ENCODE measurements at regions not wholly inside any gene's neighbourhood (a gene's known extent, or its start where the extent isn't known, plus 50 kb on each side); places are given as distances from the start of the nearest gene placed in this dataset.
A peak's percentile ranks its signal among the peaks of the same experiment; 100 is the strongest.
"Not testable (repeated sequence)": the region's sequence is repeated elsewhere in the genome, so short reads cannot be mapped to it uniquely, and the experiment has no call there.

DNA sequence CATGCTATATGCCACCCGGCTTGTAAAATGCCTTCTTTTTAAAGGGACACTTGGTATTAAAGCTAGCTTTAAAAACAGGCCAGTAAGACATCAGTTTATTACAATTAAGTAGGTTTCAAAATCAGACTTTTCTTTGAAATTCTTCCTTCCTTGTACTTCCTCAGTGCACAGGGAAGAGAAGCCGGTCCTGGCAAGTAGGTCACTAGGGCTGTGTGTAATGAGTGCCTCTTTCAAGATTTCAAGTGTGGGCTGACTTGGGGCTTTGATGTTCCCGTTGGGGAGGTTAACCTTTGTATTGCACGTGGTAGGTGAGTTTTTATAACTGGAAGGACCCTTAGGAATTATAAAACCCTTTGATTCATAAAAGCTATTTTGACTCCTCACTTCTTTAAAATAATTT is 566.4 kb upstream of the ID2 start:
- DNase-seq: no peak

DNA sequence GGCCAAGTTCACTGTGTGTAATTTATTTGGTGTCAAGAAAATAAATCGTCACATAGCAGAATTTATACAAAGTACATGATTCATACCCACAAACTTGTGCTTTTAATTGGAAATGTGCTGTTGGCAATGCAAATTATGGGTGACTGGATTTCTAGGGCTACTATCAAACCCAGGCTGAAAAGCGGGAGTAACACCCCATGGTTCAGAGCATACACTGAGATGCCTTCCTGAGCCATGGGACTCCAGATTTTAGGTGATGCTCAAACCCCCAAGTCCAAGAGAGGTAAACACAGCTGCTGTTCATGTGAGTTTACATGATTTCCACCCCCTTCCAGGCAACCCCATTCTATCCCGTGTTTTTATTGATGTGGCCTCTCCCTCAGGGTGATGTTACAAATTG is 565.9 kb upstream of the ID2 start:
- peak; percentile 65 for DNase-seq

DNA sequence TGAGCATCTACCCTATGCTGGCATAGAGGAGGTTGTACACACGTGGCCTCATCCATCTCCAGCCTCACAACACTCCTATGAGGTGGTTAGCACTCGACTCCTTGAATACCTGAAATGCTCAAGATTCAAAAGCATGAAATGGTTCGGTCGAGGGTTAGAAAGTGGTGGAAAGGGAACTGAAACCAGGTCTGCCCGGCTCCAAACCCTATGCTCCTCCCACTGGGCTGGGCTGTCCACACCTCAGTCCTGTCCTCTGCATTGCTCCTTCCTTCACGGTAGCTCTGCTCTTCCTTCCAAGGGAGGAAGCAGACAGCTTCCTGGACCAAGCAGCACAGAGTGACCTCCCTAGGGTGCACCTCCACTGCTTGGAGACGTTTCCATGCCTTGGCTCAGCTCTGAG is 565.2 kb upstream of the ID2 start:
- DNase-seq: no peak

DNA sequence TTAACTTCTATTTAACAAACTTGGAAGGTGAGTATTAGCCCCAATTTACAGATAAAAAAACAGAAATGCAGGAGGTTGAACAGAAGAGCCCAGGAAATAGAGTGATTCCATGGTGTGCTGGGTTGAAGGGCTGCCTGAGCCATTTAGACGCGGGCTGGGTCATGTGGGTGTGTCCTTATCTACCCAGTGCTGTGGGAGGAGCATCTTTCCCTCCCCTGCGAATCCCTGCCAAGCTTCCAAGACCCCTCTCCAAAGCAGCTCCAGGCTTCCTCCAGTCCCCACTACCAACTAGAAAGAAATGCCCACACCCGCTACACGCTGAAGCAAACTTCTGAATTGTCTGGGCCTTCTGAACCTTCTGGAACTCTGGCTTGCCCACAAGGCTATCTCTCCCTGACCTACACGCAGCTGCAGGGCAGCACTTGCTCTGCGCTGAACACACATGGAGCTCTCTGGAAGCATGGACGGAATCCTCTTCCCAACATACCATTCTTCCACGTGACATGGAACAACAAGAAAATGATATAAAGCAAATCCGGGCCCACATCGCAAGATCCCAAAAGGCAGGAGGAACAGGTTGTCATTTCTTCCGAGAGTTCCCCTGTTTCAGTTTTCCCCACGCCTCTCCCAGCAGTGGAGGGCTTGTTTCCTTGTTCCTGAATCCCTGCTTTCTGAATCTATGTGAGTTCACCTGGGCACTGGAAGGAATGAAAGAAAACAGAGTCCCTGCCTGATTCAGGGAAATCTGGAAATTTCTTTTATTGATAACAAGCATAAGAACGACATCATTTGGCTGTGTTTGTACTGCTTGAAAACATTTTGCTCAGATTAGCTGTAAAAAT is 562.7 kb upstream of the ID2 start:
- DNase-seq: no peak

DNA sequence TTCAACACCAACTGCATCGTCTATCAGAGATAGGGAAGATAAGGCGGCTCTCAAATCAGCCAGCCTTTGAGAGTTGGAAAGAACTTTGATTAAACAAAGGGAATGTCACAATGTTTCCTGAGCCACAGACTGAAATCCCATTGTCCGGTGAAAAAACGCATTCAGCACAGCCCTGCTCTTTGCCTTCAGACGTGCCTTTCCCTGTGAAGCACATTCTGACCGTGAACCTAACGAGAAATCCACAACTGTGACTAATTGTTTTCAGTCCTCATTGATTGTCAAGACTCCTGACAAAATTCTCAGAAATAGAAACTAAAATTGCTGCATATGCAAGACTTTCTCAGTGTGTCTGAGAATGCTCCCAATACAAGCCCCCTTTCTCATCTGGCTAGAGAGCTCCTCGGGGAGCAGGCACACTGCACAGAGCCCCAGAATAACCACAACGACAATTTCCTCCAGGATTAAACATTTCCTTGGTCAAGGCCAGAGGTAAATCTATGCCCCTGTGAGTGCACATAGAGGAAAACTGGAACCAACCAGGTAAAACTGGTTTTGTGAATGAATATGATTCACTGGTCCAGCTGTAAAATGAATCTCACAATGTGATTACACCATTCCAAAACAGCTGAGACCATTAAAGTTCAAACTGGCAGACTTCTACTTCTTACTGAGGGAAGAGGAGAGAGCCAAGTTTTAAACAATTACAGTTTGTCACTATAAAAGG is 561.9 kb upstream of the ID2 start:
- no peak for DNase-seq

DNA sequence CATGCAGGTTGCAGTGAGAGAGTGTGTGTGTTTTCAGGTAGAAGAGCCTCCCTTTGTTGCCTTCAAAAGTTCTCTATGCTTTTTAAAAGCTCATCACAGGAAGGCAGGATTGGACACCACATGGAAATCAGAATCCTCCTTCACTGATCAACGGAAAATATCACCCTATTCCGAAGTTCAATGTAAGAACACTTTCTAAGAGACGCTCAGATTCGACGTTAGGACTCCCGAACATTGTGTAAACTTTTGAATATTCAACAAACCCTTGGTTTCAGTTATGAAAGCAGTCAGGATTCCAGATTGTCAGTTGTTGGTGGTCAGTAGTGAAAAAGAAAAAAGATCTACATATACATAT is 561.4 kb upstream of the ID2 start:
- DNase-seq: no peak

DNA sequence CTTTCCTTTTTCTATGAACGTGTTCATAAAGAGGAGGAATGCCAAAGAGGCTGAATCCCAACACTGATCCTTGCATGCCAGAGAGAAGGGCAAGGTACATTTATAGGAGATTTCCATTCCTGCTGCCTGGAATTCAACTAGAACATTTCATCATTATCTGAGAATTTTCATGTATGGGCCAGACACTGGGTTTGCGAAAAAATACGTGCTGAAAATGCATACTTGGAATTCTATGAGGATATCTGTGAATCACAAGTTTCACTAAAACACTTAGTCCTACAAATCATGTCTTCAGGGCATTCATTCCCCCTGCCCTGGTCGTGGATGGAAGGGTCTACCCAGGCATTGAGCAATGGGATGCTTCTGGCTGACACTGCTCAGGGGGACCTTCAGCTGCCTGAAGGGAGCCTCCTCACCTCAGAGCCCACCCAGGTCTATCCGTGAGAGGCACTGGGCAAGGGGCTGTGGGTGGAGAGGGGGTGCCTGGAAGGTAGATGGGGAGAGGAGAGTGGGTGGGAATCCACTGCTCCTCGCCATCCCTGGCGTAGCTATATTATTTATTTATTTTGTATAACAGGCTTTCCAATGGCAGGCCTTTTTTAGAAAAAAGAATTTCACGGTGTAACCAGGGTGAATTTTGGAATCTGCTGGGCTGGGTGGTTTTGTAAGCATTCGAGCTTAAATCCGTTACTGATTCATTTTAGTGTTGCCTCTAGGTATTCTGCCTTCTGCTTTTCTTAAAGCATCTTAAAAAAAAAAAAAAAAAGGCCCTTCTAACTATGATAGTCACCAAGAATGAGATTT is 560.6 kb upstream of the ID2 start:
- DNase-seq: no peak

DNA sequence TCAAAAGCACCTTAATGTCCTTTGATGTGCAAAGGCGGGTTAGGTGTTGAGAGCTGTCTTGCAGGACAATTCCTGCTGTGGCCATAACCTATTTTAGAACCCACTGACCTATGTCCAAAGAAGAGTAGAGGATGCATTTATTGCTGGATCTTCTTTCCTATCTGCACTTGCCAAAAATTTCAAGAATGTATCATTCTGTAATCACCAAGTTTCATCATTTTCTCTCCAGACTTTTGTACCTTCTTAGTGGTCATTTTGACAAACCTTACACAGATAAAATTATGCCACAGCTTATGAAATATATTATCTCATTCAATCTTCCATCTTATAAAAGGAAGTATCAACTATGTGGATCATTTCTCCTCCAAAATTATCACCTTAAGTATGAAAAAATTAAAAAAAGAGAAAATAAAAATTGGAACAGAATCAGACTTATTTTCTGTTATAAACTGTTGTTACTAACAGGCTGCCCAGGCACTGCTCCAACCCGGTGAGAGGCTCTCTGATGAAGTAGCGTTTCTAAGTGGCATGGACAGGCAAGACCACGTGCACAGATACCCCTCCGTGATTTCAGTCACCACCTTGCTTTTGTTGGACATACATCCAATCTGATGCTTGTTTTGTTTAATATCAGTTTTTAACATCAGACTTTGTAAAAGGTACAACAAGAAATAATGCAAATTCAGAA is 559.9 kb upstream of the ID2 start:
- no peak for DNase-seq

DNA sequence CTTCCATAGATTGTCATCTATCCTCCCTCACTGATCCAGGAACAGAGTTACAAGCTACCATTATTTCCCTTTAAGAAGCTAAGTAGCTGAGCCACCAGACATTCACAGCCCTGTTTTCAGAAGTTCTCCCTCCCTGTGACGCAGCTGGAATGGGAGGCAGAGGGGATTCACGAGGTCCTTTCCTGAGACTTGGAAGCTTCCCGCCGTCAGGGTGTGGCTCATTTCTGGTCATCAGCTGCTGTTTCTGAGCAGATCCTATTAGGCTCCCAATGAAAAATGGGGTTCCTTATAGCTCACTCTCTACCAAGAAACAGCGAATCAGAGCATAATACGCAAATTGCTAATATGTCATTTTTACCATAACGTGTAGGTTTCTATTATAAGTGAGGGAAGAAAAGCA is 559.3 kb upstream of the ID2 start:
- no peak for DNase-seq

DNA sequence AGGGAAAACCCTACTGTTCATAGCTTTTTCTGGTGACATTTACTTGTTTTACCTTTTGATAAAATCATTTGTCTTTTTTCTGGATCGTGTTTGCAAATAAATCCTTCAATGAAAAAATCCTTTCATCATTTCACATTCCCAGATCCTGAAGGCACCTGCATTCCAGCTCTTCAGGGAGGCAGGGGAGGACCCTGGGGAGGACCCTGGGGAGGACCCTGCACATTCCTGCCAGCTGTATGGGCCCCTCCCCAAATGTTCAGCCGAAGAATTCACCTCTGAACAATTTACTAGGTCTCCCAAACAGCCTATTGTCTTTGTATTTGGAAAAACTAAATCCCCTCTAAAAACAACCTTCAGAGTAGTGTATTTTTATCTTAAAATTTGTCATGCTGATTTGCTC is 558.4 kb upstream of the ID2 start:
- no peak for DNase-seq

DNA sequence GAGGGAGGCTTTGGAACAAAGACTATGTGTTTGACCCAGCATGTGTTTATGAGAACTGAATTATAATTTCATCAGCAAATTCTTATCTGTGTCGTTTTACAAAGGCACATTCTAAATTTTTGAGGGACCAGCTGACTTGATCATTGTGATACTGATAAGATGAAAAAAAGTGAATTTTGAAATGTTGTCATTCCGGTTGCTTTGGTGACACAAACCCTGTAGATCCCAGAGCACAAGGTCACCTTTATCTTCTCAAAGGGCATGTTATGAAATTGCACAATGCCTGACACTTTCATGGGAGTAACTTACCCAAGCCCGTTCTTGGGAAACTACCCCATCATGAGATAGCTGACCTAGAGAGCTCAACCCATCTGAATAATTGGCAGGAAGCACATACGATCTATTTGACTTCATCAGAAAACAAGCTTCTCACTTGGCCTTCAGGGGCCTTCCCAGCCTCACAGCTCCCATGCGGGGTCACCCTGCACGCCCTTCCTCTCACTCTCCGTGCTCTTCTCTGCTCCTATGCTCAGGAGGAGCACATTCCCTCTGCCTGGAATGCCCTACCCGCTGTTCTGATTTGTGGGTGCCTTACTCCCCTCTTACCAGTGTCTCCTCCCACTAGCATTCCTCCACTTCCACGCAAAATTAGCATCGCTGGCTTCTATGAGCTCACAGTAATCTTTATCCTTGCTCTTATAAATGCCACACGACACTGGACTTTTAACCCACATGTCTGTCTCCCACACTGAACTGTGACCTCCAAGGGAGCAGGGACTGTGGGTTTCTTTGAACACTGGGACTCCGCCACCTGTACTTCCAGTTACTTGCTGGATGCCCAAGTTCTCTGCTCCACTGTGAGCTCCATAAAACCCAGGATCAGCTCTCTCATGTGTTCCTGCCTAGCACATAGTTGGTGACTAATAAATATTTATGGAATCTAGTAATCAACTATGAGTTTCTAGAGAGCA is 555.8 kb upstream of the ID2 start:
- no peak for DNase-seq

DNA sequence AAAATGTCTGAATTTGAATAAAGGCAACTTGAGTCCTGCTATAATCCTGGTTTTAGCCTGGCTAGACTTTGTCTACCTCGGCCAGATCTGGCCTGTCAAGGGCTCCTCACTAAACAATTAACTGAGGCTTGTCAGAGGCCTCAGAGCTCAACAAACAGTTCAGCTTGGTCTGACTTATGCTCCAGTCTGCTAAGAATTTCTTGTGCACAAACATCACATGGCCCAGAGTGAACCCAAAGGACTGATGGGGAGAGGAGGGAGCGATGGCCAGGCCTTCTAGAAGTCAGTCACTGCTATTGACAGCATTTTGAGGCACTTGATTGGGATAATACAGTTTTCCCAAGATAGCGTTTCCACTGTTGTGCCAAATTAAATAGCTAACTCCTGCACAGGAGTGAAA is 555.1 kb upstream of the ID2 start:
- DNase-seq: no peak

DNA sequence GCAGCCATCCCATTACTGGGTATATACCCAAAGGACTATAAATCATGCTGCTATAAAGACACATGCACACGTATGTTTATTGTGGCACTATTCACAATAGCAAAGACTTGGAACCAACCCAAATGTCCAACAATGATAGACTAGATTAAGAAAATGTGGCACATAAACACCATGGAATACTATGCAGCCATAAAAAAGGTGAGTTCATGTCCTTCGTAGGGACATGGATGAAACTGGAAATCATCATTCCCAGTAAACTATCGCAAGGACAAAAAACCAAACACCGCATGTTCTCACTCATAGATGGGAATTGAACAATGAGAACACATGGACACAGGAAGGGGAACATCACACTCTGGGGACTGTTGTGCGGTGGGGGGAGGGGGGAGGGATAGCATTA is 550.4 kb upstream of the ID2 start:
- DNase-seq: not testable (repeated sequence)

DNA sequence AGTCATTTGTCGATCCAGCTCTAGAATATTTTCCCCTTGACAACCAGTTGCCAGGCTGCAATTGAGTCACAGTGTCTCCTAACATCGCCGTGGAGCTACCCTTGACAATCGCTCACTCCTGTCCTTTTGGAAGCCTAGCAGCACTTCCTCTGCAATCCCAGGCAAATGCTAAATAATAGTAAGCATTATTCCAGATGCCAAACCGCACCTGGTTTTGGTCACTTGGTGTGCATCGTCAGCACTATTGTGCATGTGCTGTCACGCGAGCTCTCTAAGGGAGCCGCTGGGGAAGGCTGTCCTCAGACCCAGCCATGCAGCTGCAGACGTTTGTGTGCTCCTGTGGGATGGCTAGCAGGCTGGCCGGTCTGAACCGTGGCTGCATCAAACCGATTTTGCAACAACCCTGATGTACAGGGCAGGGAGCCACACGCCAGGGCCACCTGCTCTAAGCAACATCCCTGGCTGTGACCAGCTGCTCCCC is 549.5 kb upstream of the ID2 start:
- peak; percentile 69 for DNase-seq

DNA sequence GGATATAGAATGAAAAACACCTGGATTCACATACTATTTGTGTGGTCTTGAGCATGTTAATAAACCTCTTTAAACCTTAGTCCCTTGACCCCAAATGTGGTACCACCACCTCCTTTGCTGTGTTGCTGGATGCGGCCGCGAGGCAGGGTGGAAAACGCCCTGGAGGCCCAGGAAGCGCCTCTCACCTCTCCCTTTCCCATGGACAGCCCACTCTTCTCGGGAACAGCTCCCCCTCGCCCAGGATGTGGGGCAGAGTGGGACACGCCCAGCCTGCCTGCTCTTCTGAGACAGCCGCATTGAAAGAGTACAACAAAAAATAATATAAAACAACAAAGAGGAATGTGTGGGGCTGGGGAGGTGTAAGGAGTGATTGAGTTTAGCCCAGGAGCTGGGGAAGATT is 549.0 kb upstream of the ID2 start:
- no peak for DNase-seq

DNA sequence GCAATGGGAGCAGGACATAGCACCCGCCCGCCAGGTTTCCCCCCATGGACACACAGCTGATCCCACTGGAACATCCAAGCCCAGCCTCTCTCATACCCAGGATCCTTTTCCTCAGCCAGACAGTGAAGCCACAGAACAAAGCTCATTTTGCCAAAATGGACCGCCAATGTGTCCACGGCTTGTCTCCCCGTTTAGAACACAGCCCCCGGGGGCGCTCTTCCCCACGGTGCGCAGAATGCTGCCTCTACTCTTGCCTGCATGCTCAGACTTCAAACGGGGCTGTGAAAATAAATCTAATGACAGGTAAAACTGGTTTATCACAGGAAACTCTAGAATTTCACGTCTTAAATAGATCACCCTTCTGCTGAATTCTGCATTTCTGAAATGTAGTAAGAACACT is 548.5 kb upstream of the ID2 start:
- no peak for DNase-seq

DNA sequence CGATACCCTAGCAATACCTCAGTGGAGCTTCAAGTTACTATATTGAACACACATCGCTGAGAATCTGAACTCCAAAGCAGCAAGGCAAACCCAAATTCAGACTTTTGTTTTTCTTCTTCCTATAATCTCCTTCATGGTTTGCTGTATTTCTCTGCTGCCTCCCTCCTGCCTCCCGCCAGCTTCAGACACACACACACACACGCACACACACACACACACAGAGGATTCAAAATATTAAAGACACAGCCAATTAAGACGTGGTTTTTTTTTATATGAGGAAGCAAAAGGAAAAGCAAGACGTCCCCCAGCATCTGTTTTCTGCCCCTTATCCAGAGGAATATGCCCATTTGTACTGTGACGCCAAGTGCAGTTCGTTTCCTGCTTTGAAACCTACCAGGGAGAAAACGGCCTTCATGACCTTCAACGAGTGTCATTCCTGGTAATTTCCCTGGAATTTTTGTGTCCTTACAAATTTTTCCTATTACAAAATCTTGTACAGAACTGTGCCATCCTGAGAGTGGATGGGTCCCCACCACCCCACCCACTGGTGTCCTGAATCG is 547.9 kb upstream of the ID2 start:
- DNase-seq: no peak

DNA sequence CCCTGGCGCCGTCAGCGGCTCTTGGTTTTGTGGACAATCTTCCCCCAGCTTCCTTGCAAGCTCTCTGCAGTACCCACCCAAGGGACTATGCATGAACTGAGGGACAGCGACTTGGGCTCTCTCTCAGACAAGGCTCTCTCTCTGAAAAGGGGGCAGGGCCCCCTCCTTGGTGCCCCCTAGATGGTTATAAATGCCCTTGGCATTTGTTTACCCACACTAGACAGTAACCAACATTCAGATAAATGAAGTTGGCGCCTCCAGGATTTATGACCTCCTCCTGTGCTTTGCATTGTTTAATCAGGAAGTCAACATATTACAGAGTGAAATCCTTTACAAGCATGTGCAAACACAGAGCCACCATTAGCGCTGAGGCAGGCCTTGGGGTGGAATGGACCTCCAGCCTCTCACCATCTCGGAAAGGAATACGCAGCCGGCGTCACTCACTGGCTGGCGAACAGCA is 547.4 kb upstream of the ID2 start:
- DNase-seq: peak; percentile 75

DNA sequence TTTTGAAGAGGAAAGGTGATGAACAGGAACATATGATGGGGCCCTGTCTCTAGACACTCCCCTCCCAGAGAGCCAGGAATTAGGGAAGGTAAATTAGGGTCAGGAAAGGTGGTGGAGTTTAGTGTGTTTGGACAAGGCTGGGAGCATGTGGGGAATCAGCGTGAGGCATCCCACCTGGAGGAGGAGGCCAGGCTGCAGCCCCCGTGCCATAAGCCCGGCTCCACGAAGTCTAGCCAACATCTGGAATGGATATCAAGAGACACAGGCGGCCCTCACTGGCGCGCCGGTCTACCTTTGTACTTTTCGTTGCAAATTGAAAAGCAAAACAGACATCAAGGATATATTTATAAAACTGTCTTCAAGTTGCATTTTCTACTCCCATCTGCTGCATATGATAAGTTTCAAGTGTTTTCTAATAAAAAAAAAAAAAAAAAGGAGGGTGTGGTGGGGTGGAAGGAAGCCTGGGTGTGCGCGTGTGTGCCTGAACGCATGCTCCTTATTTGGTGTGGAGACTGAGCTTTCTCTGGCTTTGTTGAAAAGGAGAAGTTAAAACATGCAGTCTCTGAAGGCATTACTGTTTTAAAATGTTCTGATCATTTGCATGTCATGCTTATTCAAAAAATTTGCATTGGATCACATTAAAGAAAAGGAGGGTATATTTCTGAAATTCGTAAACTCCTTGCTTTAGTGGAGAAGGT is 546.7 kb upstream of the ID2 start:
- no peak for DNase-seq

DNA sequence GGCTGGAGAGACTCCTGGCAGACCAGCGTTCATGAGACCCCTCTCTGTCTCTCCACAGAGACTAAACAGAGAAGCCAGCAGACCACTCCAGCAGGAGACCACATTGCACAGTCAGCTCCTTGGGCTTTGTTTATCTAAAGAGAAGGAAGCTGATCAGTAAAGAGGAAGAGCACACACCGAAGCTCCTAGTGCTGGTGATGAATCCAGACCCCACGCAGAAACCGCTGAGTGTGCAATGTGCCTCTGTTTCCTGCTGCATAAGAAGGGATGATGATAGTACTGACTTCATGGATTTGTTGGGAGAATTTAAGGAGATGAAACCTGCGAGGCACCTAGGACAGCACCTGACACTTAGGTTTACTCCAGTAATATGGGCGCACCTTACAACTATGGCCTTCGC is 544.1 kb upstream of the ID2 start:
- no peak for DNase-seq

DNA sequence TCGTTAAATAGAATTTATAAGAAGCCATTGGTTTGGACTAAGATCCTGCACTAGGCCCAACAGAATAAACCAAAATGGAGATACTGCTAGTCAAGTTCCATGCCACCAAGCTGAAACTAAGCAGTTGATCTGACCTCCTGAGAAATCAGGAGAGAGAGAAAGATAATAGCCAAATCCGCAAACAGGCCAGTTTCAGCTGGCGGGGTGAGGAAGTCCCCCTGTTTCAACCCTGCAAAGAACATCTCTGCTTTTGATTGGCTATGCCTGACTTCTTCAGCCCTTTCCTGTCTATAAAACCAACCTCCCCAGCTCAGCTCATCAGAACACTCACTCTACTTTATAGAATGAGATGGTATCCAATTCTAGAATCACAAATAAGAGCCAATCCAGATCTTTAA is 543.3 kb upstream of the ID2 start:
- DNase-seq: no peak

Data from NCI-H345 (cell line).